GM18907 (cell line): ENCODE measurements at regions not wholly inside any gene's neighbourhood (a gene's known extent, or its start where the extent isn't known, plus 50 kb on each side); places are given as distances from the start of the nearest gene placed in this dataset.
A peak's percentile ranks its signal among the peaks of the same experiment; 100 is the strongest.
"Not testable (repeated sequence)": the region's sequence is repeated elsewhere in the genome, so short reads cannot be mapped to it uniquely, and the experiment has no call there.

Experiments
- ATAC-seq: cut with Tn5 transposase; IDR thresholded peaks from one replicate; pipeline ENCODE4 v1.9.1; 2021; ENCODE audit warnings: mild to moderate bottlenecking, moderate library complexity; ENCODE audit not compliant: unreplicated experiment

- no peak for ATAC-seq
Observed at GRCh38 chr2:194491409-194492115, 1165.5 kb upstream of the SLC39A10 start.

GRCh38 chr2:194486326-194486725 is 1170.7 kb upstream of the SLC39A10 start:
- ATAC-seq, result no peak

- no peak for ATAC-seq
Observed at GRCh38 chr2:194483041-194483440, 1174.0 kb upstream of the SLC39A10 start.

GRCh38 chr2:194465641-194466040 is 1191.4 kb upstream of the SLC39A10 start:
- ATAC-seq, result no peak

- no peak for ATAC-seq
Observed at GRCh38 chr2:194464964-194465638, 1191.9 kb upstream of the SLC39A10 start.

- not testable (repeated sequence) for ATAC-seq
Observed at GRCh38 chr2:194462883-194463282, 1194.1 kb upstream of the SLC39A10 start.

- ATAC-seq, result no peak
Observed at GRCh38 chr2:194455358-194455757, 1201.7 kb upstream of the SLC39A10 start.

- ATAC-seq, result no peak
Observed at GRCh38 chr2:194452504-194452903, 1204.5 kb upstream of the SLC39A10 start.

GRCh38 chr2:194445226-194445625 is 1211.8 kb upstream of the SLC39A10 start:
- ATAC-seq, result no peak

GRCh38 chr2:194443926-194444325 is 1213.1 kb upstream of the SLC39A10 start:
- ATAC-seq, result no peak

GRCh38 chr2:194424683-194425209 is 1232.3 kb upstream of the SLC39A10 start:
- ATAC-seq, result no peak

GRCh38 chr2:194411221-194411620 is 1245.8 kb upstream of the SLC39A10 start:
- no peak for ATAC-seq

GRCh38 chr2:194395818-194396217 is 1261.2 kb upstream of the SLC39A10 start:
- no peak for ATAC-seq

- ATAC-seq, result no peak
Observed at GRCh38 chr2:194385376-194385775, 1271.7 kb upstream of the SLC39A10 start.

- ATAC-seq, result no peak
Observed at GRCh38 chr2:194383401-194383800, 1273.6 kb upstream of the SLC39A10 start.

- no peak for ATAC-seq
Observed at GRCh38 chr2:194382221-194382620, 1274.8 kb upstream of the SLC39A10 start.

GRCh38 chr2:194380011-194380410 is 1277.0 kb upstream of the SLC39A10 start:
- ATAC-seq, result peak; percentile 72

- not testable (repeated sequence) for ATAC-seq
Observed at GRCh38 chr2:194367390-194367789, 1289.6 kb upstream of the SLC39A10 start.

- no peak for ATAC-seq
Observed at GRCh38 chr2:194363878-194364277, 1293.1 kb upstream of the SLC39A10 start.

GRCh38 chr2:194363295-194363694 is 1293.7 kb upstream of the SLC39A10 start:
- no peak for ATAC-seq

- ATAC-seq, result no peak
Observed at GRCh38 chr2:194352505-194352904, 1304.5 kb upstream of the SLC39A10 start.

- no peak for ATAC-seq
Observed at GRCh38 chr2:194346193-194346592, 1310.8 kb upstream of the SLC39A10 start.
